Glutamatergic neuron (in vitro differentiated cells): ENCODE measurements at regions not wholly inside any gene's neighbourhood (a gene's known extent, or its start where the extent isn't known, plus 50 kb on each side); places are given as distances from the start of the nearest gene placed in this dataset.

ENCODE experiments used
- DNase-seq: peaks from one replicate; pipeline ENCODE4 v3.0.0; 2022
- H3K27ac Mint-ChIP-seq: one replicate; pipeline ENCODE4 v1.8.0; 2020; ENCODE audit warnings: mild to moderate bottlenecking, mixed read lengths, inconsistent platforms; ENCODE audit not compliant: unreplicated experiment
- H3K27me3 Mint-ChIP-seq: one replicate; pipeline ENCODE4 v1.8.0; 2020; ENCODE audit warnings: mild to moderate bottlenecking, moderate library complexity, mixed read lengths, inconsistent platforms; ENCODE audit not compliant: unreplicated experiment
- H3K36me3 Mint-ChIP-seq: one replicate; pipeline ENCODE4 v1.8.0; 2020; ENCODE audit warnings: mild to moderate bottlenecking, mixed read lengths, inconsistent platforms; ENCODE audit not compliant: unreplicated experiment
- H3K4me1 Mint-ChIP-seq: one replicate; pipeline ENCODE4 v1.8.0; 2020; ENCODE audit warnings: mild to moderate bottlenecking, low read depth, mixed read lengths, inconsistent platforms; ENCODE audit not compliant: unreplicated experiment
- H3K4me3 Mint-ChIP-seq: one replicate; pipeline ENCODE4 v1.8.0; 2020; ENCODE audit warnings: mild to moderate bottlenecking, mixed read lengths, inconsistent platforms; ENCODE audit not compliant: unreplicated experiment
- H3K9me3 Mint-ChIP-seq: one replicate; pipeline ENCODE4 v1.8.0; 2020; ENCODE audit warnings: mild to moderate bottlenecking, moderate library complexity, mixed read lengths, inconsistent platforms; ENCODE audit not compliant: unreplicated experiment
- CTCF ChIP-seq: fragments of 200-600 bp; sonication (generic); IDR thresholded peaks from one replicate; pipeline ENCODE4 v1.5.0; 2021; ENCODE audit not compliant: partially characterized antibody, unreplicated experiment

GRCh38 chr10:117936141-117936540 lies 110.6 kb downstream of the RAB11FIP2 start:
- H3K27ac Mint-ChIP-seq = no peak overlapping the region
- H3K4me1 Mint-ChIP-seq = no peaks in the 10 kb centered on the region
- no peaks in the 10 kb centered on the region for H3K9me3 Mint-ChIP-seq
- no peaks in the 10 kb centered on the region for H3K27me3 Mint-ChIP-seq
- H3K4me3 Mint-ChIP-seq = no peak overlapping the region
- no peak for DNase-seq
- no peaks in the 10 kb centered on the region for H3K36me3 Mint-ChIP-seq
- TF ChIP-seq CTCF = no peak

GRCh38 chr10:117936566-117936965 lies 110.2 kb downstream of the RAB11FIP2 start:
- no peaks in the 10 kb centered on the region for H3K36me3 Mint-ChIP-seq
- DNase-seq = no peak
- H3K9me3 Mint-ChIP-seq = no peaks in the 10 kb centered on the region
- H3K27me3 Mint-ChIP-seq = no peaks in the 10 kb centered on the region
- H3K27ac Mint-ChIP-seq = no peak overlapping the region
- no peak overlapping the region for H3K4me3 Mint-ChIP-seq
- H3K4me1 Mint-ChIP-seq = no peaks in the 10 kb centered on the region
- no peak for TF ChIP-seq CTCF

GRCh38 chr10:117936976-117937375 lies 109.8 kb downstream of the RAB11FIP2 start:
- no peaks in the 10 kb centered on the region for H3K36me3 Mint-ChIP-seq
- DNase-seq = no peak
- no peaks in the 10 kb centered on the region for H3K27me3 Mint-ChIP-seq
- no peak overlapping the region for H3K4me3 Mint-ChIP-seq
- peaks cover under 1% of the 10 kb centered on the region for H3K4me1 Mint-ChIP-seq
- no peak for TF ChIP-seq CTCF
- no peak overlapping the region for H3K27ac Mint-ChIP-seq
- H3K9me3 Mint-ChIP-seq = no peaks in the 10 kb centered on the region

GRCh38 chr10:117938104-117938503 lies 108.6 kb downstream of the RAB11FIP2 start:
- Mint-ChIP-seq H3K27me3 (no peaks in the 10 kb centered on the region), H3K4me1 (peaks cover 3% of the 10 kb centered on the region), H3K4me3 (no peak overlapping the region), H3K9me3 (no peaks in the 10 kb centered on the region), H3K27ac (no peak overlapping the region), H3K36me3 (no peaks in the 10 kb centered on the region)
- no peak for TF ChIP-seq CTCF
- DNase-seq = no peak

GRCh38 chr10:117942226-117942625 lies 104.5 kb downstream of the RAB11FIP2 start:
- Mint-ChIP-seq H3K4me1 (peaks cover 3% of the 10 kb centered on the region), H3K9me3 (peaks cover 1% of the 10 kb centered on the region), H3K4me3 (no peak overlapping the region), H3K27ac (no peak overlapping the region), H3K36me3 (no peaks in the 10 kb centered on the region), H3K27me3 (peaks cover 2% of the 10 kb centered on the region)
- TF ChIP-seq CTCF = no peak
- DNase-seq = no peak
